HL-60 (cell line): ENCODE measurements at regions not wholly inside any gene's neighbourhood (a gene's known extent, or its start where the extent isn't known, plus 50 kb on each side); places are given as distances from the start of the nearest gene placed in this dataset.

Experiments
- DNase-seq, 2 experiments: peaks; one replicate each; pipeline ENCODE4 v3.0.0-alpha.2; 2010 to 2020; ENCODE audit warnings: low read depth in 1 of 2, low spot score in 1 of 2
- H3K27ac ChIP-seq: fragments of 250-450 bp; sonication (Bioruptor Pico); replicated peaks from 2 replicates; pipeline ENCODE4 v1.5.1; 2020; ENCODE audit warnings: mild to moderate bottlenecking, moderate library complexity
- H3K27me3 ChIP-seq: fragments of 250-450 bp; sonication (Bioruptor Pico); 2 replicates; pipeline ENCODE4 v1.5.1; 2021; ENCODE audit warnings: mild to moderate bottlenecking, moderate library complexity; ENCODE audit not compliant: insufficient read depth, poor library complexity, severe bottlenecking
- H3K4me3 ChIP-seq: replicated peaks from 2 replicates; pipeline ENCODE4 v1.5.1; 2011; ENCODE audit warnings: mild to moderate bottlenecking, control low read depth, low read length; ENCODE audit not compliant: insufficient read depth
- CTCF ChIP-seq: IDR thresholded peaks from one replicate; pipeline ENCODE4 v1.5.1; 2011; ENCODE audit warnings: low read length, control low read depth, inconsistent platforms; ENCODE audit not compliant: insufficient read depth
- GABPA ChIP-seq: IDR thresholded peaks from 2 replicates; pipeline ENCODE4 v1.6.1; 2012; ENCODE audit warnings: low read depth
- POLR2AphosphoS5 ChIP-seq: IDR thresholded peaks from 2 replicates; pipeline ENCODE4 v1.6.1; 2012; ENCODE audit warnings: low read depth
- REST ChIP-seq: IDR thresholded peaks from 2 replicates; pipeline ENCODE4 v1.6.1; 2012; ENCODE audit warnings: low read depth; ENCODE audit not compliant: insufficient replicate concordance
- SPI1 ChIP-seq: IDR thresholded peaks from 2 replicates; pipeline ENCODE4 v1.6.1; 2012; ENCODE audit warnings: low read depth, mild to moderate bottlenecking, borderline replicate concordance

- no peaks in the 10 kb centered on the region for H3K27me3 ChIP-seq
- no peak for DNase-seq
- TF ChIP-seq GABPA: no peak
- TF ChIP-seq CTCF: no peak
- no peak for TF ChIP-seq REST
- TF ChIP-seq SPI1: no peak
- TF ChIP-seq POLR2AphosphoS5: no peak
- H3K27ac ChIP-seq: no peak overlapping the region
- no peak overlapping the region for H3K4me3 ChIP-seq
Observed at GRCh38 chr1:189022015-189022414, 1455.6 kb downstream of the BRINP3 start.

- TF ChIP-seq CTCF: no peak
- no peak for TF ChIP-seq GABPA
- TF ChIP-seq POLR2AphosphoS5: no peak
- TF ChIP-seq REST: no peak
- TF ChIP-seq SPI1: no peak
- DNase-seq: no peak
- no peak overlapping the region for H3K27ac ChIP-seq
- H3K27me3 ChIP-seq: no peaks in the 10 kb centered on the region
- H3K4me3 ChIP-seq: no peak overlapping the region
Observed at GRCh38 chr1:189027512-189027911, 1450.2 kb downstream of the BRINP3 start.

GRCh38 chr1:189033169-189033568, 1444.5 kb downstream of the BRINP3 start:
- no peaks in the 10 kb centered on the region for H3K27me3 ChIP-seq
- H3K27ac ChIP-seq: no peak overlapping the region
- no peak for TF ChIP-seq GABPA
- TF ChIP-seq CTCF: no peak
- TF ChIP-seq REST: no peak
- no peak for TF ChIP-seq POLR2AphosphoS5
- no peak for DNase-seq
- H3K4me3 ChIP-seq: no peak overlapping the region
